ENCODE measurements at regions not wholly inside any gene's neighbourhood (a gene's known extent, or its start where the extent isn't known, plus 50 kb on each side); places are given as distances from the start of the nearest gene placed in this dataset.
A peak's percentile ranks its signal among the peaks of the same experiment; 100 is the strongest.

GRCh38 chr1:229156872-229157271 lies 114.0 kb upstream of the RAB4A start:
- DNase-seq (ENCODE audit: extremely low read depth, insufficient read length) = no peak
- Histone ChIP-seq H3K36me3 (ENCODE audit: control insufficient read depth, insufficient read depth, low read length) (no peaks in the 10 kb centered on the region), H3K4me3 (replicated peaks; ENCODE audit: low read depth, low read length) (no peak overlapping the region), H3K27me3 (replicated peaks; ENCODE audit: control insufficient read depth, insufficient read depth, low read length) (peaks cover 1% of the 10 kb centered on the region; the same call in 1 of the 2 replicates)
- peak; percentile 21 for TF ChIP-seq CTCF (IDR thresholded peaks at IDR 0.05; ENCODE audit: insufficient read depth, low read length, poor library complexity, severe bottlenecking)

GRCh38 chr1:229157480-229157879 lies 113.4 kb upstream of the RAB4A start:
- no peak for TF ChIP-seq CTCF (IDR thresholded peaks at IDR 0.05; ENCODE audit: insufficient read depth, low read length, poor library complexity, severe bottlenecking)
- Histone ChIP-seq H3K27me3 (replicated peaks; ENCODE audit: control insufficient read depth, insufficient read depth, low read length) (peaks cover 1% of the 10 kb centered on the region; the same call in 1 of the 2 replicates), H3K36me3 (ENCODE audit: control insufficient read depth, insufficient read depth, low read length) (no peaks in the 10 kb centered on the region), H3K4me3 (replicated peaks; ENCODE audit: low read depth, low read length) (no peak overlapping the region)
- no peak for DNase-seq (ENCODE audit: extremely low read depth, insufficient read length)

- no peak overlapping the region for H3K4me3 ChIP-seq (replicated peaks; ENCODE audit: low read depth, low read length)
- H3K36me3 ChIP-seq (ENCODE audit: control insufficient read depth, insufficient read depth, low read length) = no peaks in the 10 kb centered on the region
- H3K27me3 ChIP-seq (replicated peaks; ENCODE audit: control insufficient read depth, insufficient read depth, low read length) = peaks cover 1% of the 10 kb centered on the region; the same call in 1 of the 2 replicates
- no peak for TF ChIP-seq CTCF (IDR thresholded peaks at IDR 0.05; ENCODE audit: insufficient read depth, low read length, poor library complexity, severe bottlenecking)
- no peak for DNase-seq (ENCODE audit: extremely low read depth, insufficient read length)
Measured at GRCh38 chr1:229158341-229158921, 112.5 kb upstream of the RAB4A start.

- no peak for DNase-seq (ENCODE audit: extremely low read depth, insufficient read length)
- no peak for TF ChIP-seq CTCF (IDR thresholded peaks at IDR 0.05; ENCODE audit: insufficient read depth, low read length, poor library complexity, severe bottlenecking)
- H3K36me3 ChIP-seq (ENCODE audit: control insufficient read depth, insufficient read depth, low read length) = no peaks in the 10 kb centered on the region
- H3K4me3 ChIP-seq (replicated peaks; ENCODE audit: low read depth, low read length) = no peak overlapping the region
- H3K27me3 ChIP-seq (replicated peaks; ENCODE audit: control insufficient read depth, insufficient read depth, low read length) = peaks cover 1% of the 10 kb centered on the region; the same call in 1 of the 2 replicates
Measured at GRCh38 chr1:229158927-229159326, 112.0 kb upstream of the RAB4A start.

GRCh38 chr1:229159668-229160544 lies 111.0 kb upstream of the RAB4A start:
- DNase-seq (ENCODE audit: extremely low read depth, insufficient read length) = no peak
- no peak for TF ChIP-seq CTCF (IDR thresholded peaks at IDR 0.05; ENCODE audit: insufficient read depth, low read length, poor library complexity, severe bottlenecking)
- H3K27me3 ChIP-seq (replicated peaks; ENCODE audit: control insufficient read depth, insufficient read depth, low read length) = 0 out of 2 replicates have a peak, but pooled peaks cover 1% of the 10 kb centered on the region
- no peaks in the 10 kb centered on the region for H3K36me3 ChIP-seq (ENCODE audit: control insufficient read depth, insufficient read depth, low read length)
- H3K4me3 ChIP-seq (replicated peaks; ENCODE audit: low read depth, low read length) = no peak overlapping the region
